Muscle of back (tissue), 3 donors: ENCODE measurements at regions not wholly inside any gene's neighbourhood (a gene's known extent, or its start where the extent isn't known, plus 50 kb on each side); places are given as distances from the start of the nearest gene placed in this dataset.

Experiments used
- DNase-seq, 3 donors: peaks; one replicate each; pipeline versions ENCODE4 v3.0.0 to v3.0.0-alpha.2; 2013

DNA sequence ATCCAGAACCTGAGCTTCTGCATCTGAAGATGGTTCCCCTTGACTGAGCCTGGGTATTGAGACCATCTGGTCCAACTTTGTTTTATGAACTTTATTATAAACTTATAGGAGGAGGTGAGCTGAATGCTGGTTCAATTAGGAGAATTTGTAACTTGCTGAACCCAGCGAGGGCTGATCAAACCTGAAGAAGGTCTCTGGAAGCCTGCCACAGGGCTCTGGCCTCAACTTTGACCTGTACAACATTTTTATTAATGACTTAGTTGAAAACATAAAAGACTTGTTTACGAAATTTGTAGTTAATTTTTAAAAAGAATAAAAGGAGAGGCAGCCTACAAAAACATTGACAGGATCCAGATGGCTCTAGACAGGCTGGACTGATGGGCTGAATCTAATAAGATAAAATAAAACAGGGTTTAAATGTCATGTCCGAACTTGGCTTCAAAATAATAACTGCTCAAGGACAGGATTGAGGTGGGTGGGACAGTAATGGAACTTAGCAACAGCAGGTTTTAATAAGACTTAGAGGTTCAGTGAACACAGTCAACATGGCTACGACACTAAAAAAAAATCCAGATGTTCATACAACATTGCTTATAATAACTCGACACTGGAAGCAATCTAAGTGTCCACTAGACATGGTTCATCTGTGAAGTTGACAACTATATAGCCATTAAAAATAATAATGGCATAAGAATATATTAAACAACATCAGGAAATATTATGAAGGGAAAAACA, 53.4 kb upstream of the GJB5 start:
- no peak for DNase-seq
